NCI-H524 (cell line): ENCODE measurements at regions not wholly inside any gene's neighbourhood (a gene's known extent, or its start where the extent isn't known, plus 50 kb on each side); places are given as distances from the start of the nearest gene placed in this dataset.
"Not testable (repeated sequence)": the region's sequence is repeated elsewhere in the genome, so short reads cannot be mapped to it uniquely, and the experiment has no call there.

Experiments used
- DNase-seq, 2 experiments: peaks; one replicate each; lab custom pipeline; 2025; lab: John Stamatoyannopoulos, UW

- no peak for DNase-seq
Measured at GRCh38 chr11:134866981-134867675, 455.1 kb upstream of the B3GAT1 start.

GRCh38 chr11:134866215-134866614 lies 454.2 kb upstream of the B3GAT1 start:
- DNase-seq = no peak

GRCh38 chr11:134864968-134865305 lies 452.9 kb upstream of the B3GAT1 start:
- DNase-seq = no peak

- DNase-seq = no peak
Measured at GRCh38 chr11:134864233-134864967, 452.4 kb upstream of the B3GAT1 start.

GRCh38 chr11:134863294-134863693 lies 451.3 kb upstream of the B3GAT1 start:
- no peak for DNase-seq

- no peak for DNase-seq
Measured at GRCh38 chr11:134862587-134863195, 450.6 kb upstream of the B3GAT1 start.

GRCh38 chr11:134862105-134862502 lies 450.1 kb upstream of the B3GAT1 start:
- no peak for DNase-seq

- DNase-seq = no peak
Measured at GRCh38 chr11:134861490-134862104, 449.6 kb upstream of the B3GAT1 start.

GRCh38 chr11:134858783-134859480 lies 446.9 kb upstream of the B3GAT1 start:
- DNase-seq = no peak

GRCh38 chr11:134857035-134857434 lies 445.0 kb upstream of the B3GAT1 start:
- no peak for DNase-seq

- DNase-seq = peak in 1 of 2 experiments; percentile 41
Measured at GRCh38 chr11:134856056-134856971, 444.3 kb upstream of the B3GAT1 start.

GRCh38 chr11:134853992-134854991 lies 442.2 kb upstream of the B3GAT1 start:
- DNase-seq = peak; percentile 75 to 90

GRCh38 chr11:134851503-134852224 lies 439.6 kb upstream of the B3GAT1 start:
- DNase-seq = not testable (repeated sequence)

- no peak for DNase-seq
Measured at GRCh38 chr11:134850566-134850965, 438.5 kb upstream of the B3GAT1 start.

- DNase-seq = no peak
Measured at GRCh38 chr11:134849833-134850232, 437.8 kb upstream of the B3GAT1 start.

- no peak for DNase-seq
Measured at GRCh38 chr11:134847083-134847715, 435.2 kb upstream of the B3GAT1 start.

GRCh38 chr11:134846328-134847082 lies 434.5 kb upstream of the B3GAT1 start:
- no peak for DNase-seq
